Parathyroid adenoma (tissue), 2 donors: ENCODE measurements at regions not wholly inside any gene's neighbourhood (a gene's known extent, or its start where the extent isn't known, plus 50 kb on each side); places are given as distances from the start of the nearest gene placed in this dataset.

Source experiments
- H2AFZ ChIP-seq: fragments of 300-600 bp; sonication (generic); one replicate; pipeline ENCODE4 v1.7.0; 2017; ENCODE audit warnings: antibody characterized with exemption, mild to moderate bottlenecking
- H3K27ac ChIP-seq: fragments of 300-600 bp; sonication (generic); one replicate; pipeline ENCODE4 v1.7.0; 2017
- H3K27me3 ChIP-seq: fragments of 300-600 bp; sonication (generic); one replicate; pipeline ENCODE4 v1.7.0; 2017; ENCODE audit warnings: low read length; ENCODE audit not compliant: control insufficient read depth, insufficient read depth
- H3K36me3 ChIP-seq: fragments of 300-600 bp; sonication (generic); one replicate; pipeline ENCODE4 v1.7.0; 2017; ENCODE audit warnings: low read length; ENCODE audit not compliant: control insufficient read depth, insufficient read depth
- H3K4me1 ChIP-seq: fragments of 300-600 bp; sonication (generic); one replicate; pipeline ENCODE4 v1.7.0; 2017; ENCODE audit warnings: control low read depth
- H3K4me2 ChIP-seq: fragments of 300-600 bp; sonication (generic); one replicate; pipeline ENCODE4 v1.7.0; 2017; ENCODE audit warnings: low read length
- H3K4me3 ChIP-seq: fragments of 300-600 bp; sonication (generic); one replicate; pipeline ENCODE4 v1.7.0; 2017; ENCODE audit warnings: low read depth, low read length
- H3K79me2 ChIP-seq: fragments of 300-600 bp; sonication (generic); one replicate; pipeline ENCODE4 v1.7.0; 2017; ENCODE audit warnings: control low read depth
- H3K9ac ChIP-seq: fragments of 300-600 bp; sonication (generic); one replicate; pipeline ENCODE4 v1.7.0; 2017; ENCODE audit warnings: mild to moderate bottlenecking
- H3K9me3 ChIP-seq: fragments of 300-600 bp; sonication (generic); one replicate; pipeline ENCODE4 v1.7.0; 2017; ENCODE audit warnings: low read length; ENCODE audit not compliant: control insufficient read depth
- CTCF ChIP-seq: fragments of 300-600 bp; sonication (generic); IDR thresholded peaks from one replicate; pipeline ENCODE4 v1.7.0; 2017; ENCODE audit warnings: antibody characterized with exemption, mild to moderate bottlenecking
- donor health status: primary hyperparathyroidism.

GRCh38 chr3:182464513-182465145 lies 328.7 kb upstream of the ATP11B start:
- H3K79me2 ChIP-seq: no peaks in the 10 kb centered on the region
- H3K9ac ChIP-seq: no peak overlapping the region
- no peak for TF ChIP-seq CTCF
- H3K27me3 ChIP-seq: no peaks in the 10 kb centered on the region
- no peak overlapping the region for H3K4me3 ChIP-seq
- H2AFZ ChIP-seq: no peak overlapping the region
- no peaks in the 10 kb centered on the region for H3K4me1 ChIP-seq
- no peaks in the 10 kb centered on the region for H3K9me3 ChIP-seq
- no peaks in the 10 kb centered on the region for H3K36me3 ChIP-seq
- no peak overlapping the region for H3K27ac ChIP-seq
- no peak overlapping the region for H3K4me2 ChIP-seq

DNA sequence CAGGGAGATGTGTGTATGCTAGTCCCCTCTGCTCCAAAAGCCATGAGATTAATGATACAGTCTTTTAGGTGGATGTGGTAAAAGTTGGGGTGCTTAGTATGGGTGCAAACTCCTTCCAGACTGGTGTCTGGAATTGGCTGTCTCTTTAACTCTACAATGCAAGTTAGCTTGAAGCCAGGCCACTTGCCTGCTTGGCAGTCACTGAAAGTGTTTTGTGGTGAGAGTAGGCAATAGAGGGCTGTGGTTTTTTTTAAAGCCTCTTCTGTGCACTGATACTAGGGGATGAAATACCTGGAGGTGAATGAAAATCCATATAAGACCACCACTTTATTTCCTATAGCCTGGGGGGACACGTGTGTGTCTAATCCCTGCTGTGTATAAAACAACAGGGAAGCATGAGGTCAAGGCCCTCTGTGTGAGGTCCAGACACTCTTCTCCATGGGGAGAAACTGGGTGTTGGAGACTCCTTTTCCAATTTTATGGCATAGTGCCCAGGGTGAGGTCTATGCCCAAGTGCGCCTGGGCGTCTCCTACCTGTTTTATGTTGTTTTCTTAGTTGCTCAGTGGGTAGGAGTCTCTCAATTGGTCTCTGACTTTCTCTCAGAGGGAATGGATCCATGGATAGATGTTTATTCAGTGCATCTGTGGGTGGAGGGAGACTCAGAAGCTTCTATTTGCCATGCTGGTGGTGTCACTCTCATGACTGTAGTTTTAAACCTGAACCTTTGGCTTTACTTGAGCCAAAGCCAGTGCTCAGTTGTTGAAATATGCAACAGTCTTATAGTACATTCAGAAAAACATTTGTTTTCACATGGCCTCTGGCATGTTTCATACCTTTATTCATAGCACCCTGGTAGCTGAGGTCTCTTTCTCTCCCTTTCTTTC lies 327.8 kb upstream of the ATP11B start:
- Histone ChIP-seq H3K9me3 (no peaks in the 10 kb centered on the region), H3K27ac (no peak overlapping the region), H3K4me3 (no peak overlapping the region), H3K4me1 (no peaks in the 10 kb centered on the region), H3K4me2 (no peak overlapping the region), H3K36me3 (no peaks in the 10 kb centered on the region), H3K9ac (no peak overlapping the region), H3K27me3 (no peaks in the 10 kb centered on the region), H3K79me2 (no peaks in the 10 kb centered on the region), H2AFZ (no peak overlapping the region)
- no peak for TF ChIP-seq CTCF

DNA sequence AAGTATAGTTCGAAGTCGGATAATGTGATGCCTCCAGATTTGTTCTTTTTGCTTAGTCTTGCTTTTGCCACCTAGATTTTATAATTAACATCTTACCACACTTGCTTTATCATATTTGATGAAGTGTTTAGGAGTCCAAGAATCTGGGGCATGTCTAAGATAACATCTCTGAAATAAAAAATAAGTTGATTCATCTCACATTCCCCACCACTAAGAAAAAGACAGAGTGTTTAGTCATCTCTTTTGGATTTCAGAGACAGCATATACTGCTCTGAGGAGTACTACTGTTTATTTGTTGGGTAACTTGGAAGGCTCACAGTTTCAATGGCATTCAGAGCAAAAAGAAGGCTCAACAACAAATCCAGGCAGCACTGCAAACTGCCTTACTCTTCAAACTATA lies 324.2 kb upstream of the ATP11B start:
- Histone ChIP-seq H3K79me2 (no peaks in the 10 kb centered on the region), H3K36me3 (no peaks in the 10 kb centered on the region), H3K27me3 (no peaks in the 10 kb centered on the region), H3K27ac (no peak overlapping the region), H2AFZ (no peak overlapping the region), H3K9me3 (no peaks in the 10 kb centered on the region), H3K4me1 (no peaks in the 10 kb centered on the region), H3K9ac (no peak overlapping the region), H3K4me3 (no peak overlapping the region), H3K4me2 (no peak overlapping the region)
- no peak for TF ChIP-seq CTCF

DNA sequence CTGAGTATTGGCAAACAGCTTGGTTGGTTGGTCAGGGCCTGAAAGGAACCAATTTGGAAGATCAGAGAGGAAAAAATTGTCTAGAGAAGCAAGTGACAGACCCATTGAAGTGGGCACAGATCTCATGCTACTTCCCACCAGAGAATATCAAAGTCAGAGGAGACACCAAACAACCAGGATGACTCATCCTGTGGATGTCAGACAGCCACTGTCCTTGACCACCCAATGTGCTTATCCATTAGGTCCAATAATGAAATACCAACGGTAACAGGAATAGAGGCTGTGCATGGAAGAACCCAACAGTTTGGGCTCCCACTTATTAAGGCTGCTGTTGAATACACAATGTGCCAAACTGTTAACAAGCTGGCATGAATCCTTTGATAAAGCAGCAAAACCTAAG lies 323.1 kb upstream of the ATP11B start:
- Histone ChIP-seq H3K9me3 (no peaks in the 10 kb centered on the region), H3K9ac (no peak overlapping the region), H3K36me3 (no peaks in the 10 kb centered on the region), H3K4me3 (no peak overlapping the region), H3K79me2 (no peaks in the 10 kb centered on the region), H3K4me2 (no peak overlapping the region), H3K4me1 (no peaks in the 10 kb centered on the region), H2AFZ (no peak overlapping the region), H3K27ac (no peak overlapping the region), H3K27me3 (no peaks in the 10 kb centered on the region)
- TF ChIP-seq CTCF: no peak
